GM18498 (cell line): ENCODE measurements at regions not wholly inside any gene's neighbourhood (a gene's known extent, or its start where the extent isn't known, plus 50 kb on each side); places are given as distances from the start of the nearest gene placed in this dataset.
"Not testable (repeated sequence)": the region's sequence is repeated elsewhere in the genome, so short reads cannot be mapped to it uniquely, and the experiment has no call there.

Experiments
- ATAC-seq: cut with Tn5 transposase; IDR thresholded peaks from one replicate; pipeline ENCODE4 v1.9.1; 2021; ENCODE audit warnings: mild to moderate bottlenecking, moderate library complexity; ENCODE audit not compliant: unreplicated experiment

GRCh38 chr6:12474167-12475140 lies 184.3 kb downstream of the EDN1 start:
- ATAC-seq, result no peak

DNA sequence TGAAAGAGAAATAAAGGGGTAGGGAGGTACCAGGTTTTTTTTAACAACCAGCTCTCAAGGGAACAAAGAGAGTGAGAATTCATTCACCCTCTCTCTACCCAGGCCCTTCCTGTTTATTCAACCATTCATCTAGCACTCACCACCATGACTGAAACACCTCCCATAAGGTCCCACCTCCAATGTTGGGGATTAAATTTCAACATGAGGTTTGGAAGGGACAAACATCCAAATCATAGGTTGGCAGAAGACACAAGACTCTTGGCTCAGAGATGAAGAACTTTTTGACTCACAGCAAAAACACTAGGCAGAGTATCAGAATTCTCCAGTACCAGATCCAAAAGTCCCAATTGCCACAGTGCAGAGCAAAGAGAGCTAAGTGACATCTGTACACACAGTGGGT lies 186.3 kb downstream of the EDN1 start:
- no peak for ATAC-seq

DNA sequence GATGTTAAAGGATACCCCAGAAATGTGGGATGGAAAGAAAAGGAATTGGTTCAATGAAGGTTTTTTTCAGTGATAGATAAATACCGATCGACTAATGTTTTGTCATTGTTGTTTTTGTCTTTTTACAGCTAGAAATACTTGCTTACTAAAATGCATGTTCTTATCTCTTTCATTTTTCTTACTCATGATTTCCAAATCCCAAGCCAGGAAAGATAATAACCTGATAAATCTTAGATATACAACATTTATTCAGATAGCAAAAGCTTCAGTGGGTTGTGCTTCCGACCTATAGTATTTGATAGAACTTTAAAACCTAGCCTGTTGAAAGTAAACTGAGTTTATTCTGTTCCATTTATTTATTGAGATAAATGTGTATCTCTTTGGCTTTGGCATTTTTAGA lies 187.5 kb downstream of the EDN1 start:
- ATAC-seq, result no peak

GRCh38 chr6:12478921-12479320 lies 188.8 kb downstream of the EDN1 start:
- ATAC-seq, result no peak

DNA sequence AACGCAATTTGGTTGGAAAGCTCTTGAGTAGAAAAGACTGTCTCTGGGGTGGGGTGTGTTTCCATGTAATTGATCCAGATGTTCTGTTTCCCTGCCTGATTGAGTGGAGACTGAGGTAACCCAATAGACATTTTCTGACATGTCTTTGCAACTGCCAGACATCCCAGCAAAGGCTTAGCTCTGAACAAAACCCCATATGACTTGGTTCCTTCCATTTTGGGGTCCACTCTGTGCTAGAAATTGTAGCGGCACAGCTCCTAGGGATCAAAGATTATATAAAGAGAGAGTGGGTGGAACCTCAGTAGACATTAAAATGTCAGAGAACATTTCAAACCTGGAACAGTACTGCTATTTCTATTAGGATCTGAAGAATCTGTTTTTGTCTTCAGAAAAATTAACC lies 189.3 kb downstream of the EDN1 start:
- no peak for ATAC-seq

GRCh38 chr6:12479881-12480280 lies 189.7 kb downstream of the EDN1 start:
- no peak for ATAC-seq

DNA sequence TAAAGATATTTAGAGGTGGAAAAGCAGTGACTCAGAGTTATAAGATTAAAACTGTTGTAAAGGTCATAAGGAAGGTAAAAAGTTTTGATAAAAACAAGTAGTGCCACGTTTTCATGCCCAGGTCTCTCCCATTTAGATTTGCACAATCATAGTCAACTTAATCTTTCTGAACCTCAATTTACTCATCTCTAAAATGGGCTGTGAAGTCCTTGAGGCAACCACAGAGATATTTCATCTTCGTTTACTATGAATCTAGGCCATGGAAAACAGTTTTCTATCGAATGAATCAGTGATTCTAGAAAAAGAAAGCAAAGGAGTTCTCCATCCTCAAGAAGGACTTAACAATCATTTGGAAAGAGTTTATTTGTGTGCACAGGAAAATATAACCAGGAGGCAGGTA lies 190.2 kb downstream of the EDN1 start:
- no peak for ATAC-seq

GRCh38 chr6:12481292-12481691 lies 191.1 kb downstream of the EDN1 start:
- ATAC-seq, result no peak

DNA sequence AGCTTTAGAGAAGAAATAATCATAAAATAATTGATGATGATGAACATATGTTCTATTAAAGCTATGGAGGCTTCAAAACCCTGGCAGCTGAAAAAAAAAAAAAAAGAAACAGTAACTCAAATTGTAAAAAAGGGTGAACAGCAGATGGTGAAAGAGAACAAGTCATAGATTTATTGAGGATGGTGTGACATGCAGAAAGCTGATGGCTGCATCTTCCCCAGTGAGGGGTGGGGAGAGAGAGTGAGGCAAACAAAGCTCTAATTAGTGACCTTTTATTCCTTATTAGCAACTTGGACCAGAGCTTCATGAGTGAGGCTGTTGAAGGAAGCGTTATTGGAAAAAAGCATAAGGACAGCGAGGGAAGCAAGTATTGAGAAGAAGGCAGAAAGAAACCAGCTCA lies 191.7 kb downstream of the EDN1 start:
- ATAC-seq, result no peak

DNA sequence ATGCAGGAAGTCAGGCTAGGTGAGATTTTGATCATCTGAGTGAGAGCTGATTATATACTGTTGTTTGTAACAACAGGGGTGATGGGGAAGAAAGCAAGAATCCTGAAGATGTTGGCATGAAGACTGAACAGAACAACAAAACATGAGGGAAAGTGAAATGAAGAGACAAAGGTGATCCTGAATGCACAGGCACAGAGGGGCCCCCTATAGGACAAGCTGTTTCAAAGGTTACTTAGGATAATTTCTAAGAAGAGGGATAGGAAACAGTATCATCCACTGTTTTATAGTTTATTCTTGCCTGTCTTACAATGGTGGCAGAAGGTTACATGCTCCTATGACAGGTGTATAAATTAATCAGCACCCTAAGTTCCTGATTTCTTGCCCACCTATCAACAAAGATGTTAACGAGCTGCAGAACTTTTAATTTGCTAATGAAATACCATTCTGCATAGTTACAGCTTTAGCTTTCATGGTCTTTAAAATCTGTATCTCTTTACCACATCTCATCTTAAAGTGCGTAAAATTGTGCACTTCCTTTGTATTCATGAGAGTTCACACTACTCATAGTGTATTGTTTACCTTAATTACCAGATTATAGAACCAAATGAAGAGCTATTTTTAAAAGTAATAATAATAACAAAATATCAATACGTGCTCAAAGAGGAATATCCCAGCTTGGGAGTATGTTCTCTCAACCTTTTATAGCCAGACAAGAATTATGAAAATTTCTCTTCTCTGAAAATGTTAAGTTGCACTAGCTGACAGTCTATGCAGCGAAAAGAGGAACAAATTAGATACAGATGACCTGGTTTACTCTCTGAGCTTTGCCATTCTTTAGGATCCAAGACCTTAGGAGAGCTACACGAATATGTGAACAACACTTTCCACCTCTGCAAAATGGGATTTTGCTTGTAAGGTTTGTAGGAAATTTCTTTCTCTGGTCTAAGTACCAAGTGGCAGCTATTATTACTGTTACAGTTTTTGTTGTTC lies 192.5 kb downstream of the EDN1 start:
- ATAC-seq, result no peak

GRCh38 chr6:12483712-12484111 lies 193.6 kb downstream of the EDN1 start:
- ATAC-seq, result peak; percentile 89

DNA sequence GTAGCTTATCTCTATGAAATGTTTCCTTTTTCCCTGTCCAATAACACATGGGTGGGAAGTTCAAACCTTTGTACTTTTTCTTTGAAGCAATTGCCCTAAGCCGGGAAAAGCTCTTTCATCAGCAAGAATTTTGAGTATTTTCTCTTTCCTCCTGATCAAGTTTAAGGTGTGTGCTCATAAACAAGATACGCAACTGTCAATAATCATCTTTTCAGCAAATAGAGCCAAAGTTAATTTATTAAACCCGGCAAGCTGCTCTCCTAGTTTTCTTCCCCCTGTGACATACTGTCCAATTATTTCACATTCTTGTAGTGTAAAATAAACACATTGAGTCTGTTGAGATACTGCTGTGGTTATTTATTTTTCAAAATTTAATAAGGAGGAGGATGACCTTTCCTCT lies 194.4 kb downstream of the EDN1 start:
- ATAC-seq, result no peak

DNA sequence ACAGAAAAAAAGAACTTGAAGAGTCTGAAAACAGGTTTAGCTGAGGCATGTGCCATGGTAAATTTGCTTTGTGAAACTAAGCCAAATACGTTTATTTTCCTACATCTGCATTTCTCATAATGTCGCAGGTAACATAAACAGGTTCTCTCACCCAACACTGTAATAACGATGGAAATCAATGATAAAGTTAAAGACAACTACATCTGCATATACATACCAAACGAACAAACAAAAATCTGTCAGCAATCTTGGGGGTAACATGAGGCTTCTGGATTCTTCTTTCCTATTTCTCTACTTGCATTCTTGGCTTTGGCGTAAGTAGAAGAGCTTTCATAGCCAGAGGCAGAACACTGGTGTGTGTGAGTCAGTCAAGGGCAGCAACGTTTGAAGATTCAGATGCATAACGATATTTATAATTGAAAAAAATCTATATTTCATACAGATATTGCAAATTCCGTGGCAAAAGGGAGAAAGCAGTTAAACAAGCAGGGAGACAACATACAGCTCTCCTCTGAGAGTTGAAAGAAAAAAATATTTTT lies 195.1 kb downstream of the EDN1 start:
- no peak for ATAC-seq

DNA sequence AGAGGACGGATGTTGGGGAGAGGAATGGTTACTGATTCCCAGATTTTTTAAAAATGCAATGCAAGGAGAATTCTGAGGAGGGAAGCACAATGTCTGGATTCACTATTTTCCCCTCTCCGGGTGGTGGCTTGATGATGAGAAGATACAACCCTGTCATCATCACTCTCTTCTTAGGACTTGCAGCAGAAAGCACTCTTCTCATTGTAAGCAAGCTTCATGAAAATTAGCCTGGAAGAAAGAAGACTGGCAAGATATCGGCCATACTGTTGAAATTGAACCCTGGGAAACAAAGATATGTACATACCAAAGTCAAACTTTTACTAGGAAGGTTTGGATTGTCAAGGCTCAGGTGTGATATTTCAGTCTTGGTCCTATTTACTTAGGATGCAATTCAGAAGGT lies 195.7 kb downstream of the EDN1 start:
- no peak for ATAC-seq

DNA sequence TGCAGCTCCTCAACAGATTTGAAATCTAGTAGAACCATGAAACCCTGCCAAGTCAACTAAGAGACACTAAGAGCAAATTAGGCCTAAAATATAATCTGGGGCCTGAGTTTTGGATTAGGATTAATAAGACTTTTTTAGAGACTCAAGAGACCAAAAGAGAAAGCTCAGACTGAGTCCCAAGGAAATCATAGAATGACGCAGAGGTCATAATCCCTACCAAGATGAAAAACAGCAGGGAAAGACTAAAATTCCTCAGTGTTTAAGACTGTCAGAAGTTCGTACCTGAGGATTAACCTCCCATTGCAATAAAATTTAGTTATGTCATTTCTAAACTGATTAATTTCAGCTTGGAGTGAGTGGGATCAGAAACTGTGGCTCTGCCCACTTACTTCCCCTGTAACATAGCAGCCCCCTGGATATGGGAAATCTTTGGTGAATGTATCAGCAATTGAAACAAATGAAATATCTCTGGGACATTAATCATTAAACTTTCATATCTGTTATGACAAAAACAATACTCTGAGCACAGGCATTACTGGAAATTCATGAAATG lies 200.3 kb downstream of the EDN1 start:
- no peak for ATAC-seq

DNA sequence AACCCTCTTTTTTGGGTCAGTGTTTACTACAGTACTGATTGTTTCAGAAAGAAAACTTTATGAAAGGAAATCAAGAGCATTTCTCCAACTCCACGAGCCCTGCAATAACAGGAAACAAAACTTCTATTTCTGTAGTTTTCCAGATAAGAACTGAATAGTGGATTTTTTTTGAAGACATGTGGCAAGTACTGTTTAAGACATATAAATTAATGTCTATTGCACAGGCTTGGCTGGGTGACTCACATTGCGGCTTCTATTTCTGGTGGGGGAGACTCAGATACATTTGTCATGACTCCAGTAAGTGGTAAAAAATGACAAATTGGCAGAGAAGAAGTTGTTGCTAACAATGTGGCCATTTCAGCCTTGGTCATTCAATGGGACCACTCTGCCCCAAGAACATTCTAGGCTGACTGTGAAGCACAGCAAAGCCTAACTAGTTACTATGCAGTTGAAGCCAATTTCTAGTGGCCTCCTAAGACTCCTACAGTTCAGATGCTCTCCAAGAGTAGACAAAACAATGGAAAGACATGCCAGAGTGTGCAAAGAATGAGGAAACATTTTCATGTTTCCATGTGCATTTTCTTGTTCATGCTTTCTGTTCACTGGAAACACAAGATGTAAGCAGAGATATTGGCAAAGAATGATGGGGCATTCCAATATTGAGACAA lies 200.9 kb downstream of the EDN1 start:
- ATAC-seq, result no peak

GRCh38 chr6:12492929-12493328 lies 202.8 kb downstream of the EDN1 start:
- ATAC-seq, result not testable (repeated sequence)

DNA sequence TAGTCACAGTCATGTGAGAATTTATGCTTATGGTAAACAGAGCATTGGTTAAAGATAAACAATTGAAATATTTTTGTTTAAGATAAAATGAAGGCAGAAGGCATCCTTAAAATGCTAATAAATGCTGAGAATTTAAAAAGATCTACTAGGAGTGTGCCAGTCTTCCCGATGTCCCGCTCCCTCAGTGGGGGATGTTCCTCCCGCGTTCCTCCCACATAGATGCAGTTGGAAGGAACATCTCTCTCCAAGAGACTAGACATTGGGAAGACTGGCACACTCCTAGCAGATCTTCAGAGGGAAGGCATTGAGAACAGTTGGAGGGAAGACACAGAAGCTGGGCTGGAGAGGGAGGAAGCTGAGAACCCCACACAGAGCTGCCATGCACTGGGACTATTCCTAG lies 203.3 kb downstream of the EDN1 start:
- ATAC-seq, result no peak

DNA sequence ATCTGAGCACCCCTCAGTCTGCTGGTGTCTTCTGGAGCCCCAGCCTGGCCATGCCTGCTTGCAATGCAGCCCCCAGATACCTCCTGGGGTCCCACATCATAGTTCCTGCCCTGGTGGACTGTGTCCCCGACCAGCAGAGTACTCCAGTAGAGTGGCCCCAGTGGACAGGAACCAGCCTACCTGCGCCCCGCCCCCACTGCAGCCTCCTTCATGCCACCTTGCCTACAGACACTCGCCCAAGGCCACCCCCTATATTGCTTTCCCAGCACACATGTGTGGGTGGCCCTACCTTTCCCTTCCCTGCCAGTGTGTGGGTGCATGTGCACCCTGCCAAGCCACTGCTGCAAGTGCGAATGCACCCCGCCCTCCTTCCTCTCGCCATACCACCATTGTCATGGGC lies 204.0 kb downstream of the EDN1 start:
- ATAC-seq, result no peak

DNA sequence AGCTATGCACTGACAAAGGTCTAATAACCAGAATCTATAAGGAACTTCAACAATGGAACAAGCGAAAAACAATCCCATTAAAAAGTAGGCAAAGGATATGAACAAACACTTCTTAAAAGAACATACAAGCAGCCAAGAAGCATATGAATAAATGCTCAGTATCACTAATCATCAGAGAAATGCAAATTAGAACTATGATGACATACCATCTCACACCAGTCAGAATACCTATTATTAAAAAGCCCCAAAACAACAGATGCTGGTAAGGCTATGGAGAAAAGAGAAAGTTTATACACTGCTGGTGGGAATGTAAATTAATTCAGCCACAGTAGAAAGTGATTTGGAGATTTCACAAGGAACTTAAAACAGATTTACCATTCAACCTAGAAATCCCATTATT lies 211.8 kb downstream of the EDN1 start:
- ATAC-seq, result no peak
